ENCODE measurements at regions not wholly inside any gene's neighbourhood (a gene's known extent, or its start where the extent isn't known, plus 50 kb on each side); places are given as distances from the start of the nearest gene placed in this dataset.

DNA sequence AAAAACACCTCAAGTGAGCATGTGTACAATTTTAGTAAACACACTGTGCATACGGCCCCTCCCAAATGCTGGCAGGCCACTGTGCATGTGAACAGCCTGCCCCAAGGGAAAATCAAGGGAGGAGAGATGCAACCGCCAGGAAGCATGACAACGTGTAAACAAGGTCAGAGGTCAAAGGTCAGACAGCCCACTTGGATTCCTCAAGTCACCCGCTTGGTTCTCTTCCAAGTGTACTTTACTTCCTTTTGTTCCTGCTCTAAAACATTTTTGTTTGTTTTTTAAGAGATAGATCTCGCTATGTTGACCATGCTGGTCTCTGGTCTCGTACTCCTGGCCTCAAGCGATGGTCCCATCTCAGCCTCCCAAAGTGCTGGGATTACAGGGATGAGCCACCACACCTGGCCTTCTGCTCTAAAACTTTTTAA, 126.7 kb upstream of the SHB start:
- TF ChIP-seq POLR2A (IDR thresholded peaks at IDR 0.05; ENCODE audit: low read depth, low read length) (no peak), TAF1 (IDR thresholded peaks at IDR 0.05; ENCODE audit: low read depth, low read length) (no peak)
